WTC11 (cell line): ENCODE measurements at regions not wholly inside any gene's neighbourhood (a gene's known extent, or its start where the extent isn't known, plus 50 kb on each side); places are given as distances from the start of the nearest gene placed in this dataset.

ENCODE experiments used
- ATAC-seq: fragments of 200-7000 bp; cut with Tn5 transposase; 2 replicates; pipeline ENCODE4 v1.10.0; 2021; ENCODE audit warnings: mild to moderate bottlenecking, moderate library complexity
- CTCF ChIA-PET: fragments of 300-600 bp; sonication (Branson Sonifier 250); formaldehyde crosslinking; loops from one replicate; lab custom pipeline; 2021; ENCODE audit warnings: antibody characterized with exemption; lab: Charles Lee
- POLR2A ChIA-PET: fragments of 350-600 bp; sonication (Branson Sonifier 250); formaldehyde crosslinking; loops from one replicate; lab custom pipeline; 2021; ENCODE audit warnings: antibody characterized with exemption; lab: Charles Lee
- DNase-seq: peaks from one replicate; pipeline ENCODE4 v3.0.0; 2021; ENCODE audit warnings: low spot score
- H3K27ac Mint-ChIP-seq: 2 replicates; pipeline ENCODE4 v1.8.0; 2021; ENCODE audit warnings: mixed read lengths
- H3K27me3 Mint-ChIP-seq: 2 replicates; pipeline ENCODE4 v1.8.0; 2021; ENCODE audit warnings: low read depth, mild to moderate bottlenecking, moderate library complexity, mixed read lengths
- H3K36me3 Mint-ChIP-seq: 2 replicates; pipeline ENCODE4 v1.8.0; 2021; ENCODE audit warnings: mixed read lengths
- H3K4me1 Mint-ChIP-seq: 2 replicates; pipeline ENCODE4 v1.8.0; 2022; ENCODE audit warnings: mixed read lengths
- H3K4me3 Mint-ChIP-seq: 2 replicates; pipeline ENCODE4 v1.8.0; 2021; ENCODE audit warnings: mild to moderate bottlenecking, moderate library complexity, mixed read lengths
- H3K9me3 Mint-ChIP-seq: 2 replicates; pipeline ENCODE4 v1.8.0; 2021; ENCODE audit warnings: mixed read lengths
- ARID4B ChIP-seq: sonication (generic); formaldehyde crosslinking; IDR thresholded peaks from 2 replicates; pipeline ENCODE4 v1.8.0; 2023; ENCODE audit warnings: missing genetic modification reagents, mild to moderate bottlenecking, borderline replicate concordance
- CBFB ChIP-seq: sonication (generic); formaldehyde crosslinking; IDR thresholded peaks from 2 replicates; pipeline ENCODE4 v1.8.1; 2022; ENCODE audit warnings: mild to moderate bottlenecking, low read depth, missing genetic modification reagents
- CREB1 ChIP-seq: sonication (generic); formaldehyde crosslinking; IDR thresholded peaks from 2 replicates; pipeline ENCODE4 v1.8.0; 2023; ENCODE audit warnings: mild to moderate bottlenecking, missing genetic modification reagents
- EMX1 ChIP-seq: fragments of 250-450 bp; sonication (Bioruptor Pico); IDR thresholded peaks from 2 replicates; pipeline ENCODE4 v1.8.0; 2021; ENCODE audit warnings: mild to moderate bottlenecking
- ERG ChIP-seq: fragments of 250-450 bp; sonication (Bioruptor Pico); IDR thresholded peaks from 2 replicates; pipeline ENCODE4 v1.8.0; 2021; ENCODE audit warnings: mild to moderate bottlenecking
- GTF2I ChIP-seq: fragments of 250-450 bp; sonication (Bioruptor Pico); conservative IDR thresholded peaks from 2 replicates; pipeline ENCODE4 v1.4.0; 2021; ENCODE audit warnings: mild to moderate bottlenecking
- JAZF1 ChIP-seq: fragments of 250-450 bp; sonication (Bioruptor Pico); IDR thresholded peaks from 2 replicates; pipeline ENCODE4 v1.9.0; 2021; ENCODE audit warnings: moderate library complexity, mild to moderate bottlenecking, inconsistent platforms
- SMAD3 ChIP-seq: sonication (generic); formaldehyde crosslinking; IDR thresholded peaks from 2 replicates; pipeline ENCODE4 v1.8.0; 2022; ENCODE audit warnings: missing genetic modification reagents, mild to moderate bottlenecking, borderline replicate concordance
- SMAD4 ChIP-seq: sonication (generic); formaldehyde crosslinking; IDR thresholded peaks from 2 replicates; pipeline ENCODE4 v1.8.0; 2022; ENCODE audit warnings: mild to moderate bottlenecking, missing genetic modification reagents
- SP1 ChIP-seq: sonication (generic); formaldehyde crosslinking; conservative IDR thresholded peaks from 2 replicates; pipeline ENCODE4 v1.8.1; 2022; ENCODE audit warnings: missing genetic modification reagents
- STAT6 ChIP-seq: sonication (generic); formaldehyde crosslinking; conservative IDR thresholded peaks from 2 replicates; pipeline ENCODE4 v1.8.1; 2023; ENCODE audit warnings: mild to moderate bottlenecking, low read depth, missing genetic modification reagents, moderate library complexity
- TP53 ChIP-seq: sonication (generic); formaldehyde crosslinking; IDR thresholded peaks from 2 replicates; pipeline ENCODE4 v1.8.1; 2023; ENCODE audit warnings: mild to moderate bottlenecking, missing genetic modification reagents
- ZNF138 ChIP-seq: sonication (generic); formaldehyde crosslinking; conservative IDR thresholded peaks from 2 replicates; pipeline ENCODE4 v1.8.1; 2022; ENCODE audit warnings: mild to moderate bottlenecking, moderate library complexity, missing genetic modification reagents
- TF ChIP-seq, protein P1 (sequence below): sonication (generic); formaldehyde crosslinking; IDR thresholded peaks from 2 replicates; pipeline ENCODE4 v1.8.1; 2023; ENCODE audit warnings: mild to moderate bottlenecking, missing genetic modification reagents, borderline replicate concordance
- TF ChIP-seq, protein P2 (sequence below): sonication (generic); formaldehyde crosslinking; IDR thresholded peaks from 2 replicates; pipeline ENCODE4 v1.8.1; 2023; ENCODE audit warnings: mild to moderate bottlenecking, missing genetic modification reagents, moderate library complexity
- TF ChIP-seq, protein P3 (sequence below): sonication (generic); formaldehyde crosslinking; IDR thresholded peaks from 2 replicates; pipeline ENCODE4 v1.8.0; 2023; ENCODE audit warnings: mild to moderate bottlenecking, missing genetic modification reagents

GRCh38 chr18:77879829-77880228 lies 630.2 kb downstream of the GALR1 start:
- ChIA-PET POLR2A (no interaction called here), CTCF (interaction anchor here (1.9 kb wide), 1 partner anchor 20 kb away, joined by 5 read pairs; no protein-coding TSS in a partner anchor)
- H3K36me3 Mint-ChIP-seq, result 0 out of 2 replicates have a peak, but pooled peaks cover 11% of the 10 kb centered on the region
- H3K27ac Mint-ChIP-seq, result no peak overlapping the region
- peaks cover 57% of the 10 kb centered on the region for H3K9me3 Mint-ChIP-seq
- ATAC-seq, result no peak
- H3K4me1 Mint-ChIP-seq, result no peaks in the 10 kb centered on the region
- TF ChIP-seq ARID4B (CRISPR knock-in tag) (no peak), TP53 (CRISPR knock-in tag) (no peak), STAT6 (no peak), SP1 (no peak), ERG (CRISPR knock-in tag) (no peak), GTF2I (CRISPR knock-in tag) (no peak), SMAD4 (CRISPR knock-in tag) (no peak), CBFB (CRISPR knock-in tag) (no peak), JAZF1 (CRISPR knock-in tag) (no peak), CREB1 (CRISPR knock-in tag) (no peak)
- TF ChIP-seq, protein P1, sequence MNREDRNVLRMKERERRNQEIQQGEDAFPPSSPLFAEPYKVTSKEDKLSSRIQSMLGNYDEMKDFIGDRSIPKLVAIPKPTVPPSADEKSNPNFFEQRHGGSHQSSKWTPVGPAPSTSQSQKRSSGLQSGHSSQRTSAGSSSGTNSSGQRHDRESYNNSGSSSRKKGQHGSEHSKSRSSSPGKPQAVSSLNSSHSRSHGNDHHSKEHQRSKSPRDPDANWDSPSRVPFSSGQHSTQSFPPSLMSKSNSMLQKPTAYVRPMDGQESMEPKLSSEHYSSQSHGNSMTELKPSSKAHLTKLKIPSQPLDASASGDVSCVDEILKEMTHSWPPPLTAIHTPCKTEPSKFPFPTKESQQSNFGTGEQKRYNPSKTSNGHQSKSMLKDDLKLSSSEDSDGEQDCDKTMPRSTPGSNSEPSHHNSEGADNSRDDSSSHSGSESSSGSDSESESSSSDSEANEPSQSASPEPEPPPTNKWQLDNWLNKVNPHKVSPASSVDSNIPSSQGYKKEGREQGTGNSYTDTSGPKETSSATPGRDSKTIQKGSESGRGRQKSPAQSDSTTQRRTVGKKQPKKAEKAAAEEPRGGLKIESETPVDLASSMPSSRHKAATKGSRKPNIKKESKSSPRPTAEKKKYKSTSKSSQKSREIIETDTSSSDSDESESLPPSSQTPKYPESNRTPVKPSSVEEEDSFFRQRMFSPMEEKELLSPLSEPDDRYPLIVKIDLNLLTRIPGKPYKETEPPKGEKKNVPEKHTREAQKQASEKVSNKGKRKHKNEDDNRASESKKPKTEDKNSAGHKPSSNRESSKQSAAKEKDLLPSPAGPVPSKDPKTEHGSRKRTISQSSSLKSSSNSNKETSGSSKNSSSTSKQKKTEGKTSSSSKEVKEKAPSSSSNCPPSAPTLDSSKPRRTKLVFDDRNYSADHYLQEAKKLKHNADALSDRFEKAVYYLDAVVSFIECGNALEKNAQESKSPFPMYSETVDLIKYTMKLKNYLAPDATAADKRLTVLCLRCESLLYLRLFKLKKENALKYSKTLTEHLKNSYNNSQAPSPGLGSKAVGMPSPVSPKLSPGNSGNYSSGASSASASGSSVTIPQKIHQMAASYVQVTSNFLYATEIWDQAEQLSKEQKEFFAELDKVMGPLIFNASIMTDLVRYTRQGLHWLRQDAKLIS (CRISPR knock-in tag), result no peak
- DNase-seq, result no peak
- no peak overlapping the region for H3K4me3 Mint-ChIP-seq
- H3K27me3 Mint-ChIP-seq, result no peaks in the 10 kb centered on the region

DNA sequence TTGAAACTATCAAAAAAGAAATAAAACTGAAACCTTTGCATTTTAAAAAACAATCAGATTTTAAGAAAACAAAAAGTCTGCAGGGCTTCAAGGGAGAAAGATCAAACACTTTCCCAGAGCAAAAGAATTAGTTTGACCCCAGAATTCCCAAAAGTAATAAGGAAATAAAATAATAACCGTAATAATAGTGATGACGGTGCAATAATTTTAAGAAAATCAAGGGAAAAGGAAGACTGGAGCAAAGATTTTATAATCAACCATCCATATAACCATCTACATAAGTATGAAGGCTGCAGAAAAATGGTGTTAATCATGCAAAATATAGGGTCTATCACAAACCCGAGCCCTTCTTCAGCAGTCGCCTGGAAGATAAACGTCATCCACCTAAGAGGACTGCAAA lies 634.8 kb downstream of the GALR1 start:
- ATAC-seq, result no peak
- H3K4me1 Mint-ChIP-seq, result no peaks in the 10 kb centered on the region
- H3K9me3 Mint-ChIP-seq, result peaks cover 63% of the 10 kb centered on the region
- DNase-seq, result no peak
- no peak for TF ChIP-seq SMAD3
- TF ChIP-seq EMX1, result no peak
- TF ChIP-seq, protein P2, sequence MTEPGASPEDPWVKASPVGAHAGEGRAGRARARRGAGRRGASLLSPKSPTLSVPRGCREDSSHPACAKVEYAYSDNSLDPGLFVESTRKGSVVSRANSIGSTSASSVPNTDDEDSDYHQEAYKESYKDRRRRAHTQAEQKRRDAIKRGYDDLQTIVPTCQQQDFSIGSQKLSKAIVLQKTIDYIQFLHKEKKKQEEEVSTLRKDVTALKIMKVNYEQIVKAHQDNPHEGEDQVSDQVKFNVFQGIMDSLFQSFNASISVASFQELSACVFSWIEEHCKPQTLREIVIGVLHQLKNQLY (CRISPR knock-in tag), result no peak
- TF ChIP-seq ERG (CRISPR knock-in tag), result no peak
- TF ChIP-seq, protein P3, sequence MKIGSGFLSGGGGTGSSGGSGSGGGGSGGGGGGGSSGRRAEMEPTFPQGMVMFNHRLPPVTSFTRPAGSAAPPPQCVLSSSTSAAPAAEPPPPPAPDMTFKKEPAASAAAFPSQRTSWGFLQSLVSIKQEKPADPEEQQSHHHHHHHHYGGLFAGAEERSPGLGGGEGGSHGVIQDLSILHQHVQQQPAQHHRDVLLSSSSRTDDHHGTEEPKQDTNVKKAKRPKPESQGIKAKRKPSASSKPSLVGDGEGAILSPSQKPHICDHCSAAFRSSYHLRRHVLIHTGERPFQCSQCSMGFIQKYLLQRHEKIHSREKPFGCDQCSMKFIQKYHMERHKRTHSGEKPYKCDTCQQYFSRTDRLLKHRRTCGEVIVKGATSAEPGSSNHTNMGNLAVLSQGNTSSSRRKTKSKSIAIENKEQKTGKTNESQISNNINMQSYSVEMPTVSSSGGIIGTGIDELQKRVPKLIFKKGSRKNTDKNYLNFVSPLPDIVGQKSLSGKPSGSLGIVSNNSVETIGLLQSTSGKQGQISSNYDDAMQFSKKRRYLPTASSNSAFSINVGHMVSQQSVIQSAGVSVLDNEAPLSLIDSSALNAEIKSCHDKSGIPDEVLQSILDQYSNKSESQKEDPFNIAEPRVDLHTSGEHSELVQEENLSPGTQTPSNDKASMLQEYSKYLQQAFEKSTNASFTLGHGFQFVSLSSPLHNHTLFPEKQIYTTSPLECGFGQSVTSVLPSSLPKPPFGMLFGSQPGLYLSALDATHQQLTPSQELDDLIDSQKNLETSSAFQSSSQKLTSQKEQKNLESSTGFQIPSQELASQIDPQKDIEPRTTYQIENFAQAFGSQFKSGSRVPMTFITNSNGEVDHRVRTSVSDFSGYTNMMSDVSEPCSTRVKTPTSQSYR (CRISPR knock-in tag), result no peak
- no peak for TF ChIP-seq ZNF138 (CRISPR knock-in tag)
- TF ChIP-seq, all 79 proteins: peak for 0
- H3K36me3 Mint-ChIP-seq, result peaks cover 14% of the 10 kb centered on the region
- no peak overlapping the region for H3K27ac Mint-ChIP-seq
- no peak overlapping the region for H3K4me3 Mint-ChIP-seq
- CTCF ChIA-PET, result no interaction called here
- H3K27me3 Mint-ChIP-seq, result peaks cover 4% of the 10 kb centered on the region; the same call in 1 of the 2 replicates
- POLR2A ChIA-PET, result no interaction called here
